Parathyroid adenoma (tissue), 2 donors: ENCODE measurements at regions not wholly inside any gene's neighbourhood (a gene's known extent, or its start where the extent isn't known, plus 50 kb on each side); places are given as distances from the start of the nearest gene placed in this dataset.

Experiments used
- H2AFZ ChIP-seq: fragments of 300-600 bp; sonication (generic); one replicate; pipeline ENCODE4 v1.7.0; 2017; ENCODE audit warnings: antibody characterized with exemption, mild to moderate bottlenecking
- H3K27ac ChIP-seq: fragments of 300-600 bp; sonication (generic); one replicate; pipeline ENCODE4 v1.7.0; 2017
- H3K27me3 ChIP-seq: fragments of 300-600 bp; sonication (generic); one replicate; pipeline ENCODE4 v1.7.0; 2017; ENCODE audit warnings: low read length; ENCODE audit not compliant: control insufficient read depth, insufficient read depth
- H3K36me3 ChIP-seq: fragments of 300-600 bp; sonication (generic); one replicate; pipeline ENCODE4 v1.7.0; 2017; ENCODE audit warnings: low read length; ENCODE audit not compliant: control insufficient read depth, insufficient read depth
- H3K4me1 ChIP-seq: fragments of 300-600 bp; sonication (generic); one replicate; pipeline ENCODE4 v1.7.0; 2017; ENCODE audit warnings: control low read depth
- H3K4me2 ChIP-seq: fragments of 300-600 bp; sonication (generic); one replicate; pipeline ENCODE4 v1.7.0; 2017; ENCODE audit warnings: low read length
- H3K4me3 ChIP-seq: fragments of 300-600 bp; sonication (generic); one replicate; pipeline ENCODE4 v1.7.0; 2017; ENCODE audit warnings: low read depth, low read length
- H3K79me2 ChIP-seq: fragments of 300-600 bp; sonication (generic); one replicate; pipeline ENCODE4 v1.7.0; 2017; ENCODE audit warnings: control low read depth
- H3K9ac ChIP-seq: fragments of 300-600 bp; sonication (generic); one replicate; pipeline ENCODE4 v1.7.0; 2017; ENCODE audit warnings: mild to moderate bottlenecking
- H3K9me3 ChIP-seq: fragments of 300-600 bp; sonication (generic); one replicate; pipeline ENCODE4 v1.7.0; 2017; ENCODE audit warnings: low read length; ENCODE audit not compliant: control insufficient read depth
- TF ChIP-seq, protein P1 (sequence below): fragments of 300-600 bp; sonication (generic); IDR thresholded peaks from one replicate; pipeline ENCODE4 v1.7.0; 2017; ENCODE audit warnings: antibody characterized with exemption, mild to moderate bottlenecking
- donor health status: primary hyperparathyroidism.

GRCh38 chr1:29639741-29640427 lies 403.6 kb downstream of the PTPRU start:
- Histone ChIP-seq H3K4me3 (no peak overlapping the region), H3K9me3 (no peaks in the 10 kb centered on the region), H3K27me3 (no peaks in the 10 kb centered on the region), H3K4me2 (no peak overlapping the region), H3K27ac (no peak overlapping the region), H3K9ac (no peak overlapping the region), H2AFZ (no peak overlapping the region), H3K36me3 (no peaks in the 10 kb centered on the region), H3K4me1 (no peaks in the 10 kb centered on the region), H3K79me2 (no peaks in the 10 kb centered on the region)
- TF ChIP-seq, protein P1, sequence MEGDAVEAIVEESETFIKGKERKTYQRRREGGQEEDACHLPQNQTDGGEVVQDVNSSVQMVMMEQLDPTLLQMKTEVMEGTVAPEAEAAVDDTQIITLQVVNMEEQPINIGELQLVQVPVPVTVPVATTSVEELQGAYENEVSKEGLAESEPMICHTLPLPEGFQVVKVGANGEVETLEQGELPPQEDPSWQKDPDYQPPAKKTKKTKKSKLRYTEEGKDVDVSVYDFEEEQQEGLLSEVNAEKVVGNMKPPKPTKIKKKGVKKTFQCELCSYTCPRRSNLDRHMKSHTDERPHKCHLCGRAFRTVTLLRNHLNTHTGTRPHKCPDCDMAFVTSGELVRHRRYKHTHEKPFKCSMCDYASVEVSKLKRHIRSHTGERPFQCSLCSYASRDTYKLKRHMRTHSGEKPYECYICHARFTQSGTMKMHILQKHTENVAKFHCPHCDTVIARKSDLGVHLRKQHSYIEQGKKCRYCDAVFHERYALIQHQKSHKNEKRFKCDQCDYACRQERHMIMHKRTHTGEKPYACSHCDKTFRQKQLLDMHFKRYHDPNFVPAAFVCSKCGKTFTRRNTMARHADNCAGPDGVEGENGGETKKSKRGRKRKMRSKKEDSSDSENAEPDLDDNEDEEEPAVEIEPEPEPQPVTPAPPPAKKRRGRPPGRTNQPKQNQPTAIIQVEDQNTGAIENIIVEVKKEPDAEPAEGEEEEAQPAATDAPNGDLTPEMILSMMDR: no peak

GRCh38 chr1:29639156-29639736 lies 402.9 kb downstream of the PTPRU start:
- H3K4me2 ChIP-seq: no peak overlapping the region
- no peak overlapping the region for H3K4me3 ChIP-seq
- H3K79me2 ChIP-seq: no peaks in the 10 kb centered on the region
- H3K9ac ChIP-seq: no peak overlapping the region
- TF ChIP-seq, protein P1: no peak
- H3K27ac ChIP-seq: no peak overlapping the region
- H3K9me3 ChIP-seq: no peaks in the 10 kb centered on the region
- H2AFZ ChIP-seq: no peak overlapping the region
- H3K27me3 ChIP-seq: no peaks in the 10 kb centered on the region
- no peaks in the 10 kb centered on the region for H3K4me1 ChIP-seq
- no peaks in the 10 kb centered on the region for H3K36me3 ChIP-seq

DNA sequence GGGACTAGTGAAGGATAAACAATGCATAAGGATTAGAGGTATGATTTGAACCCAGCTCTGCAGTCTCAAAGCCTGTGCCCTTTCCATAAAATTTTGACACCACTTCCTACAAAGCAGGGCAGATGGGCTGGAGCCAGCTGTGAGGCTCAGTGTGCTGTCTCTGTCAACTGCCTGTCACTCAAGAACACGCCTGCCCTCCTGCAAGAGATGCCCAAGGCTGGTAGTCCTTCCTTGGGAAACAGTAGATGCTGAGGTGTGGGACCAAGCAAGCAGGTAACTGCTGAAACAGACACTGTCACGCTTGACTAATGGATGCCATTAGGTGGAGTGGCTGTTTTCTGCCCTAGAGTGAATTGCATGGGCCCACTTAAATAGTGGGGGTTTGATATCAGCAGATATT lies 402.0 kb downstream of the PTPRU start:
- Histone ChIP-seq H2AFZ (no peak overlapping the region), H3K4me2 (no peak overlapping the region), H3K4me1 (no peaks in the 10 kb centered on the region), H3K79me2 (no peaks in the 10 kb centered on the region), H3K36me3 (no peaks in the 10 kb centered on the region), H3K4me3 (no peak overlapping the region), H3K27ac (no peak overlapping the region), H3K9ac (no peak overlapping the region), H3K9me3 (no peaks in the 10 kb centered on the region), H3K27me3 (no peaks in the 10 kb centered on the region)
- TF ChIP-seq, protein P1: no peak

DNA sequence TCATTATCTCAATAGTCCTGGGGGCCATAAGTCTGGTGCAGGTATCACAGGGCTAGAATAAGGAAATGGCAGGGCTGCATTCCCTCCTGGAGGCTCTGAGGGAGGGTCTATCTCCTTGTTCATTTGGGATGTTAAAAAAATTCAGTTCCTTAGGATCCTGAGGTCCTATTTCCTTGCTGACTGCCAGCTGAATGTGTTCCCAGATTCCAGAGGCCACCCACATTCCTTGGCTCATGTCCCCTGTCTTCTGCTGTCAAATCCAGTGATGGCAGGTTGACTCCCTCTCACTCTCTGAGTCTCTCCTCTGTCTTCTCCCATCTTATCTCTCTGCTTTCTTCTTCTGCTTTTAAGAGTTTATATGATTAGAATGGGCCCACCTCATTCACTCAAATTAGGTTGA lies 400.6 kb downstream of the PTPRU start:
- Histone ChIP-seq H3K27ac (no peak overlapping the region), H3K9me3 (no peaks in the 10 kb centered on the region), H3K4me3 (no peak overlapping the region), H3K27me3 (no peaks in the 10 kb centered on the region), H3K36me3 (no peaks in the 10 kb centered on the region), H2AFZ (no peak overlapping the region), H3K9ac (no peak overlapping the region), H3K4me2 (no peak overlapping the region), H3K4me1 (no peaks in the 10 kb centered on the region), H3K79me2 (no peaks in the 10 kb centered on the region)
- TF ChIP-seq, protein P1: no peak
